Omental fat pad (tissue), 3 donors: ENCODE measurements at regions not wholly inside any gene's neighbourhood (a gene's known extent, or its start where the extent isn't known, plus 50 kb on each side); places are given as distances from the start of the nearest gene placed in this dataset.

Source experiments
- ATAC-seq: fragments of 150-250 bp; one replicate; pipeline ENCODE4 v1.9.1; 2016; ENCODE audit warnings: mild to moderate bottlenecking, moderate library complexity; ENCODE audit not compliant: low FRiP score
- DNase-seq: peaks from one replicate; pipeline ENCODE4 v3.0.0-alpha.2; 2019; ENCODE audit warnings: low spot score
- CTCF ChIP-seq, 3 donors: fragments of 450-650 bp; IDR thresholded peaks; one replicate each; pipeline ENCODE4 v1.5.1; 2016 to 2017; ENCODE audit warnings: antibody characterized with exemption in 3 of 3, mild to moderate bottlenecking in 3 of 3, moderate library complexity in 2 of 3

DNA sequence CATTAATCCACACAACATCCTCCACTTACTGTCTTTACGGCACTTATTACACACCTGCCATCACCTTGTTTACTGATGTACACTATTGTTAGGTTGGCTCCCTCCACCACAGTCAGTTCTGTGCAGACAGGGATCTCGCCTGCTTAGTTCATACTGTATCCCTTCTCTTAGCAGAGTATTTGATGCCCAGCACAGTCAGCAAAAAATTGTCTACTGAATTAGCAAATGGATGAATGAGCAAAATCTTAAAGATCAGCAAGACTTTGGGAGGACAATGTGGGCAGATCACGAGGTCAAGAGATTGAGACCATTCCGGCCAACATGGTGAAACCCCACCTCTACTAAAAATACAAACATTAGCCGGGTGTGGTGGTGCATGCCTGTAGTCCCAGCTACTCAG is 109.8 kb upstream of the ATXN1 start:
- ATAC-seq: no peak
- no peak for TF ChIP-seq CTCF (IDR thresholded peaks at IDR 0.05)
- no peak for DNase-seq

DNA sequence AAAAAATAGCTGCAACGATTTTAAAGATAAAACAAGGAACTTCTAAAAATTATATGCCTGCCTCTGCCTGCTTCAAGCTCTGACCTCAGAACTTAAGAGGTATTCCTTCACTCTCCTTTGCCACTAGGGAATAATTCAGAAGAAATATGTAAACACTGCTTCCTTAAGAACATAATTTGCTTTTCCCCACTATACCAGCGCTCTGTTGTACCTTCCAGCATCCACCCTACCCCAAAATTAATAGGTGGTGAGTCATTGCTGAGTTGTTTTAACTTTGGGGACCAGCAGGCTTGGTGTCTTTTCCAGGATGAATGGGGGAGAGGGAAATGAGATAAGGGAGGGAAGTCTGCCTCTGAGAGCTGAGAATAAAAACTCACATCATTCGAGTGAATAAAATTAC is 107.7 kb upstream of the ATXN1 start:
- ATAC-seq: no peak
- no peak for DNase-seq
- TF ChIP-seq CTCF (IDR thresholded peaks at IDR 0.05): no peak

- TF ChIP-seq CTCF (IDR thresholded peaks at IDR 0.05): no peak
- DNase-seq (no peak), ATAC-seq (no peak)
Measured at GRCh38 chr6:16857969-16858592, 96.8 kb upstream of the ATXN1 start.

DNA sequence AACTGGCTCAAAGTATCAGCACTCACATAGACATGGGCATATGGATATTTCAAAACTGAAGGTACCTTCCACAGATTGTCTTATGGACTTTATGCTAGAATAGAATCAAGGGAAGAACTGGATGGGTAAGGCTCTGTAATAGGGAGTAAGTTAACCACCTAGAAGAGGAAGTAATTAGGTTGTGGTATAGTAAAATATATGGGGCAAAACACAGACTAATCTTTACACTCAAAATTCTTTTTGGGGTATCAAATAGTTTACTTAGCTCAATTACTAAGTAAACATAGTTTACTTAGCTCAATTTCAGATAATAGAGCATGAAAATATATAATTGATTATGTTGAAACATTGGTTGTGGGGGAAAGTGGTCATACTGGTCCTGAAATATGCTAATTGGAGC is 94.2 kb upstream of the ATXN1 start:
- DNase-seq (no peak), ATAC-seq (no peak)
- TF ChIP-seq CTCF (IDR thresholded peaks at IDR 0.05): no peak

- TF ChIP-seq CTCF (IDR thresholded peaks at IDR 0.05): no peak
- DNase-seq (no peak), ATAC-seq (no peak)
Measured at GRCh38 chr6:16854986-16855385, 93.7 kb upstream of the ATXN1 start.

DNA sequence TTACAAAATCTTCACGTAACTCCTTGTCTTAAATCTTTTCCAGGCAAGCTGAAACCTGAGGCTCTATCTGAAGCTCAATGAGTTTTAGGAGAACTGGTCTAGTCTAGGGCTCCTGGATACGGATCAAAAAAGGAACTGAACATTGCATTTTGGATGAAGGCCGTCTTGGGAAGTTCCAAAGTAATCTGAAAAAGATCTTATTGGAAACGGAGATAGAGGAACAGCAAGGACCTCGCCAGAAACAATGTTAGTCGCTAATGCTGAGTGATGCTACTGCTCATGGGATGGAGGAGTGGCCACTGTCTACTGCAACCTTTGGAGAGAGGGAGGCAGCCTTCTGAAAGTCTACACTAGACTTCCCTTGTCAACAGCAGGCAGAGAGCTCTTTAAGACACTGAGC is 91.4 kb upstream of the ATXN1 start:
- no peak for ATAC-seq
- no peak for TF ChIP-seq CTCF (IDR thresholded peaks at IDR 0.05)

GRCh38 chr6:16851758-16852157 is 90.5 kb upstream of the ATXN1 start:
- ATAC-seq (no peak), DNase-seq (no peak)
- no peak for TF ChIP-seq CTCF (IDR thresholded peaks at IDR 0.05)

More for the DNA sequence above, 91.4 kb upstream of the ATXN1 start:
- DNase-seq: no peak
